ENCODE measurements at regions not wholly inside any gene's neighbourhood (a gene's known extent, or its start where the extent isn't known, plus 50 kb on each side); places are given as distances from the start of the nearest gene placed in this dataset.

DNA sequence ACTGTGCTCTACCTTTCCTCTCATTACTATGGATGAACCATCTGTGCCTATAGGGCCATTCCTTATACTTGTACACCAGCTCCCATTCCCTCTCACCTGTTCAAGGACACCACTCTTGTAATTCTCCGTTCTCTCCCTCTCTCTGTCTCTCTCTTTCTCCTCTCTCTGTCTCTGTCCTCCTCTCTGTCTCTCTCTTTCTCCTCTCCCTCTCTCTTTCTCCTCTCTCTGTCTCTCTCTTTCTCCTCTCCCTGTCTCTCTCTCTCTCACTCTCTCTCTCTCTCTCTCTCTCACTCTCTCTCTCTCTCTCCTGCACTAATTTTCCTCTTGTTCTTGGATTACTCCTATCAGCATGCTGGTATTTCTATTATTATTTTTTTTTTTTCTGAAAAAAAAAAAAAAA lies 78.9 kb upstream of the RMDN2 start:
- TF ChIP-seq, protein P1, sequence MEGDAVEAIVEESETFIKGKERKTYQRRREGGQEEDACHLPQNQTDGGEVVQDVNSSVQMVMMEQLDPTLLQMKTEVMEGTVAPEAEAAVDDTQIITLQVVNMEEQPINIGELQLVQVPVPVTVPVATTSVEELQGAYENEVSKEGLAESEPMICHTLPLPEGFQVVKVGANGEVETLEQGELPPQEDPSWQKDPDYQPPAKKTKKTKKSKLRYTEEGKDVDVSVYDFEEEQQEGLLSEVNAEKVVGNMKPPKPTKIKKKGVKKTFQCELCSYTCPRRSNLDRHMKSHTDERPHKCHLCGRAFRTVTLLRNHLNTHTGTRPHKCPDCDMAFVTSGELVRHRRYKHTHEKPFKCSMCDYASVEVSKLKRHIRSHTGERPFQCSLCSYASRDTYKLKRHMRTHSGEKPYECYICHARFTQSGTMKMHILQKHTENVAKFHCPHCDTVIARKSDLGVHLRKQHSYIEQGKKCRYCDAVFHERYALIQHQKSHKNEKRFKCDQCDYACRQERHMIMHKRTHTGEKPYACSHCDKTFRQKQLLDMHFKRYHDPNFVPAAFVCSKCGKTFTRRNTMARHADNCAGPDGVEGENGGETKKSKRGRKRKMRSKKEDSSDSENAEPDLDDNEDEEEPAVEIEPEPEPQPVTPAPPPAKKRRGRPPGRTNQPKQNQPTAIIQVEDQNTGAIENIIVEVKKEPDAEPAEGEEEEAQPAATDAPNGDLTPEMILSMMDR (IDR thresholded peaks at IDR 0.05), result no peak
- no peak for TF ChIP-seq POLR2A (IDR thresholded peaks at IDR 0.05)
- no peak for TF ChIP-seq EP300 (IDR thresholded peaks at IDR 0.05)
- H3K27ac ChIP-seq, result no peak overlapping the region
- intact Hi-C loops (cut with DNase I), result no loop called here

DNA sequence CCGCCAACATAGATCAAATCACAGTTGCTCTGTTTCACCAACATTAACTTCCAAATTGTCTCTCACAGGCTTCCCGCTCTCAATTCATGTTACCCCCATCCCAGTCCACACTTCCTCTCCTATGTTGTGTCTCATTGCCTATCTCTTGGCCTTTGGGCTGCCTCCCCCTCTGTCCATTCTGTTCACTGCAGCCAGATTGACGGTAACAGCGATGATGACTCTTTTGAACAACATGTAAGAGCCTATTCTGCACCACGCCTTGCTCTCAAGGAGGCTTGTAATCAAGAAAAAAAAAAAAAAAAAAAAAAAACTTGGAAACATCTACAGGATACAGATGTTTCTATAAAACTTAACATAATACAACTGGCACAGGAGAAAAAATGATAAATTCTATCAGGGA lies 77.3 kb upstream of the RMDN2 start:
- H3K4me3 ChIP-seq, result no peak overlapping the region
- H3K27me3 ChIP-seq, result no peaks in the 10 kb centered on the region
- DNase-seq, result no peak
- H3K27ac ChIP-seq, result no peak overlapping the region
- 89 to 93% (median 92%) methylated on average over 5 of the region's 5 CpGs for WGBS, 3 donors
- no peaks in the 10 kb centered on the region for H3K9me3 ChIP-seq
- H3K4me1 ChIP-seq (ENCODE audit: insufficient read depth), result no peaks in the 10 kb centered on the region
- TF ChIP-seq EP300 (IDR thresholded peaks at IDR 0.05) (no peak), POLR2A (IDR thresholded peaks at IDR 0.05) (no peak)
- TF ChIP-seq, protein P1 (IDR thresholded peaks at IDR 0.05), result no peak
- no peaks in the 10 kb centered on the region for H3K36me3 ChIP-seq
- intact Hi-C loops (cut with DNase I), result no loop called here

More for the DNA sequence above, 78.9 kb upstream of the RMDN2 start:
- Histone ChIP-seq H3K27me3 (no peaks in the 10 kb centered on the region), H3K36me3 (no peaks in the 10 kb centered on the region), H3K4me3 (no peak overlapping the region), H3K9me3 (no peaks in the 10 kb centered on the region), H3K4me1 (ENCODE audit: insufficient read depth) (no peaks in the 10 kb centered on the region)
- DNase-seq, result no peak
- WGBS, 3 donors, result 88 to 94% (median 90%) methylated on average over 1 of the region's 1 CpG

DNA sequence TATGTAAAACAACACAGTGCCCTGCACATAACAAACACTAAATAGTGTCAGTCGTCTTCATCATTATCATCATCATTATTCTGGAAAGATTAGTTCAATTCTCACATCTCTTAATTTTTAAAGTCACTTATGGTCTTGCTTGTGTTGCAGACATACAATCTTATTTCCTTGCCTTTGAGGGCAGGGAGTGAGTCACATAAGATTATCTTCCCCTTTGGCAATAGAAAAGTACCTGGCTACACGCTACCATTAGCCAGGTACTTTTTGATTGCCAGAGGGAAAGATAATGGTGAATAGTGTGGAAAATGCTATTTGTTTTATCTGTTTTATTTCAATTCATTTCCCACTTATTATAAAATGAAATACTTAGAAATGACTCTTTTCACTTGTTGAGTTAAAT lies 76.6 kb upstream of the RMDN2 start:
- TF ChIP-seq, protein P1 (IDR thresholded peaks at IDR 0.05), result no peak
- no peak for TF ChIP-seq EP300 (IDR thresholded peaks at IDR 0.05)
- TF ChIP-seq POLR2A (IDR thresholded peaks at IDR 0.05), result no peak
- no peak for DNase-seq
- no peaks in the 10 kb centered on the region for H3K27me3 ChIP-seq
- no peaks in the 10 kb centered on the region for H3K9me3 ChIP-seq
- no peak overlapping the region for H3K4me3 ChIP-seq
- intact Hi-C loops (cut with DNase I), result no loop called here
- no peak overlapping the region for H3K27ac ChIP-seq
- H3K36me3 ChIP-seq, result no peaks in the 10 kb centered on the region
- WGBS, 3 donors, result 81 to 89% (median 87%) methylated on average over 2 of the region's 2 CpGs
- no peaks in the 10 kb centered on the region for H3K4me1 ChIP-seq (ENCODE audit: insufficient read depth)

DNA sequence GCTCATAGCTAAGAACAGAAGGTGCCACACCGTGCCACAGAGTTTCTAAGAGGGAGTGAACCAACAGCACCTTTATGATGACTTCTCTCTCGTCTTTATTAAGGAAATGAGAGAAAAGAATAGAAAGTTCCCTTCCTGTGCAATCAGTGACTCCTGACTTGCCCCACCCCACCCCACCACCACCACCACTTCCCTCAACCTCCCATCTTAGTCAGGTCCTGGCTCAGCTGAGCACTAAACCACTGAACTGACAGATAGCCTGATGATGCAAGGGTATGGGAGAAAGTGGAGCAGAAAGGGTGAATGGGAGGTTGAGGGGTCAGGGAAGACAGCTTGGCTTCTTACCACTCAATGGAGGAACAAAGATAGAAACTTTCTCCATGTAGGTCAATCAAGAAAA lies 75.2 kb upstream of the RMDN2 start:
- TF ChIP-seq, protein P1 (IDR thresholded peaks at IDR 0.05), result no peak
- no peak for TF ChIP-seq POLR2A (IDR thresholded peaks at IDR 0.05)
- TF ChIP-seq EP300 (IDR thresholded peaks at IDR 0.05), result no peak
- no peaks in the 10 kb centered on the region for H3K9me3 ChIP-seq
- H3K36me3 ChIP-seq, result no peaks in the 10 kb centered on the region
- no peak overlapping the region for H3K27ac ChIP-seq
- no peak overlapping the region for H3K4me3 ChIP-seq
- intact Hi-C loops (cut with DNase I), result no loop called here
- WGBS, 3 donors, result 85 to 92% (median 88%) methylated on average over 2 of the region's 2 CpGs
- H3K27me3 ChIP-seq, result no peaks in the 10 kb centered on the region
- no peaks in the 10 kb centered on the region for H3K4me1 ChIP-seq (ENCODE audit: insufficient read depth)
- no peak for DNase-seq

DNA sequence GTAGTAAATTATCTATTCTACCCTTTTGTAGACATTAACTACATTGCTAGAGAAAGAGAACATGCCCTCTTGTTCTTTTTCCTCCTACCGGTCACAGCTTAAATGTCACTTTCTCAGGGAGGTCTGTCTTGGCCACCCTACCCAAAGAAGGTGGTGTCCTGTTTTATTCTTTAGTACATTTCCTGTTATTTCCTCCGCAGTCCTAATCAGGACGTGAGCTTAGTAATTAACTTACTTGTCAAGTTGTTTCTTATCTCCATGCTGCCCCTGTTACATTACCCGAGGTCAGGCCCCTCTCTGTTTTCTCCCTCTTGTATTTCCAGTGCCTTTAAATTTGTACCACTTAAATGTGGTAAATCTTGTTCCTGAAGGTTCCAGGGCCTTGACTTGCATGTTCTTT lies 73.7 kb upstream of the RMDN2 start:
- no peak for TF ChIP-seq POLR2A (IDR thresholded peaks at IDR 0.05)
- TF ChIP-seq, protein P1 (IDR thresholded peaks at IDR 0.05), result no peak
- TF ChIP-seq EP300 (IDR thresholded peaks at IDR 0.05), result no peak
- Histone ChIP-seq H3K27ac (no peak overlapping the region), H3K36me3 (no peaks in the 10 kb centered on the region), H3K4me3 (no peak overlapping the region), H3K4me1 (ENCODE audit: insufficient read depth) (no peaks in the 10 kb centered on the region), H3K27me3 (no peaks in the 10 kb centered on the region), H3K9me3 (no peaks in the 10 kb centered on the region)
- WGBS, 3 donors, result 46 to 63% (median 56%) methylated on average over 4 of the region's 4 CpGs
- intact Hi-C loops (cut with DNase I), result no loop called here
- DNase-seq, result no peak

Data from ovary (tissue), 7 donors.